ENCODE measurements at regions not wholly inside any gene's neighbourhood (a gene's known extent, or its start where the extent isn't known, plus 50 kb on each side); places are given as distances from the start of the nearest gene placed in this dataset.

GRCh38 chr4:134024251-134024650 lies 177.3 kb downstream of the PABPC4L start:
- Histone ChIP-seq H3K4me1 (no peaks in the 10 kb centered on the region), H3K27ac (no peak overlapping the region), H3K4me3 (no peak overlapping the region), H3K36me3 (no peaks in the 10 kb centered on the region), H3K27me3 (no peaks in the 10 kb centered on the region), H3K9me3 (no peaks in the 10 kb centered on the region)
- no peak for TF ChIP-seq CTCF (IDR thresholded peaks at IDR 0.05)
- no peak for TF ChIP-seq EP300 (IDR thresholded peaks at IDR 0.05)
- no peak for TF ChIP-seq POLR2A (IDR thresholded peaks at IDR 0.05)
- no peak for DNase-seq (ENCODE audit: low spot score in 2 of 2)
- 86 to 89% methylated on average over 2 of the region's 2 CpGs for WGBS, 2 donors

- no peak for DNase-seq (ENCODE audit: low spot score in 2 of 2)
Measured at GRCh38 chr4:134019657-134020056, 181.9 kb downstream of the PABPC4L start.

GRCh38 chr4:134018846-134019245 lies 182.7 kb downstream of the PABPC4L start:
- no peaks in the 10 kb centered on the region for H3K4me1 ChIP-seq
- no peak overlapping the region for H3K27ac ChIP-seq
- H3K36me3 ChIP-seq = no peaks in the 10 kb centered on the region
- H3K9me3 ChIP-seq = no peaks in the 10 kb centered on the region
- DNase-seq (ENCODE audit: low spot score in 2 of 2) = no peak
- no peaks in the 10 kb centered on the region for H3K27me3 ChIP-seq
- H3K4me3 ChIP-seq = no peak overlapping the region
- TF ChIP-seq POLR2A (IDR thresholded peaks at IDR 0.05) (no peak), EP300 (IDR thresholded peaks at IDR 0.05) (no peak), CTCF (IDR thresholded peaks at IDR 0.05) (no peak)

More at GRCh38 chr4:134019657-134020056, 181.9 kb downstream of the PABPC4L start:
- H3K27ac ChIP-seq = no peak overlapping the region
- H3K4me3 ChIP-seq = no peak overlapping the region
- 67 to 70% methylated on average over 1 of the region's 1 CpG for WGBS, 2 donors
- H3K27me3 ChIP-seq = no peaks in the 10 kb centered on the region
- H3K4me1 ChIP-seq = no peaks in the 10 kb centered on the region
- H3K9me3 ChIP-seq = no peaks in the 10 kb centered on the region
- H3K36me3 ChIP-seq = no peaks in the 10 kb centered on the region
- TF ChIP-seq CTCF (IDR thresholded peaks at IDR 0.05) (no peak), POLR2A (IDR thresholded peaks at IDR 0.05) (no peak), EP300 (IDR thresholded peaks at IDR 0.05) (no peak)

GRCh38 chr4:134001057-134001456 lies 200.5 kb downstream of the PABPC4L start:
- no peaks in the 10 kb centered on the region for H3K27me3 ChIP-seq
- TF ChIP-seq POLR2A (IDR thresholded peaks at IDR 0.05) = no peak
- WGBS, 2 donors = 91 to 92% methylated on average over 3 of the region's 3 CpGs

GRCh38 chr4:133997436-133997835 lies 204.2 kb downstream of the PABPC4L start:
- H3K4me1 ChIP-seq = no peaks in the 10 kb centered on the region
- no peak overlapping the region for H3K27ac ChIP-seq
- no peaks in the 10 kb centered on the region for H3K27me3 ChIP-seq
- DNase-seq (ENCODE audit: low spot score in 2 of 2) = no peak
- TF ChIP-seq CTCF (IDR thresholded peaks at IDR 0.05) = no peak
- no peak for TF ChIP-seq EP300 (IDR thresholded peaks at IDR 0.05)
- TF ChIP-seq POLR2A (IDR thresholded peaks at IDR 0.05) = no peak
- 78 to 97% methylated on average over 1 of the region's 1 CpG for WGBS, 2 donors
- H3K4me3 ChIP-seq = no peak overlapping the region
- no peaks in the 10 kb centered on the region for H3K9me3 ChIP-seq
- no peaks in the 10 kb centered on the region for H3K36me3 ChIP-seq

More at GRCh38 chr4:134001057-134001456, 200.5 kb downstream of the PABPC4L start:
- DNase-seq (ENCODE audit: low spot score in 2 of 2) = no peak
- no peaks in the 10 kb centered on the region for H3K36me3 ChIP-seq
- no peak overlapping the region for H3K27ac ChIP-seq
- H3K9me3 ChIP-seq = no peaks in the 10 kb centered on the region
- no peaks in the 10 kb centered on the region for H3K4me1 ChIP-seq
- no peak overlapping the region for H3K4me3 ChIP-seq

Data from tibial nerve (tissue), 4 donors.